ELF-1 (cell line): ENCODE measurements at regions not wholly inside any gene's neighbourhood (a gene's known extent, or its start where the extent isn't known, plus 50 kb on each side); places are given as distances from the start of the nearest gene placed in this dataset.

Experiments used
- DNase-seq: peaks from one replicate; pipeline ENCODE4 v3.0.0-alpha.2; 2016; ENCODE audit warnings: low read depth, low spot score

GRCh38 chr3:56867671-56868070, 65.9 kb upstream of the ARHGEF3 start:
- no peak for DNase-seq

GRCh38 chr3:56864918-56865524, 63.3 kb upstream of the ARHGEF3 start:
- DNase-seq, result no peak

GRCh38 chr3:56864090-56864489, 62.3 kb upstream of the ARHGEF3 start:
- no peak for DNase-seq

GRCh38 chr3:56862352-56863062, 60.8 kb upstream of the ARHGEF3 start:
- no peak for DNase-seq

- no peak for DNase-seq
Observed at GRCh38 chr3:56861511-56861910, 59.8 kb upstream of the ARHGEF3 start.

- no peak for DNase-seq
Observed at GRCh38 chr3:56860939-56861338, 59.2 kb upstream of the ARHGEF3 start.

- no peak for DNase-seq
Observed at GRCh38 chr3:56860351-56860750, 58.6 kb upstream of the ARHGEF3 start.

GRCh38 chr3:56858331-56858730, 56.6 kb upstream of the ARHGEF3 start:
- DNase-seq, result no peak

GRCh38 chr3:56857178-56857577, 55.4 kb upstream of the ARHGEF3 start:
- no peak for DNase-seq

GRCh38 chr3:56856752-56857151, 55.0 kb upstream of the ARHGEF3 start:
- no peak for DNase-seq

GRCh38 chr3:56855856-56856512, 54.2 kb upstream of the ARHGEF3 start:
- peak; percentile 61 for DNase-seq

GRCh38 chr3:56854856-56855611, 53.3 kb upstream of the ARHGEF3 start:
- no peak for DNase-seq

- DNase-seq, result no peak
Observed at GRCh38 chr3:56851966-56852884, 50.5 kb upstream of the ARHGEF3 start.
